ENCODE measurements at regions not wholly inside any gene's neighbourhood (a gene's known extent, or its start where the extent isn't known, plus 50 kb on each side); places are given as distances from the start of the nearest gene placed in this dataset.

- H3K4me1 Mint-ChIP-seq (ENCODE audit: unreplicated experiment) = no peaks in the 10 kb centered on the region
- peaks cover 1% of the 10 kb centered on the region for H3K27me3 Mint-ChIP-seq (ENCODE audit: unreplicated experiment)
- no peaks in the 10 kb centered on the region for H3K36me3 Mint-ChIP-seq (ENCODE audit: low read depth, unreplicated experiment)
- TF ChIP-seq, protein P1, sequence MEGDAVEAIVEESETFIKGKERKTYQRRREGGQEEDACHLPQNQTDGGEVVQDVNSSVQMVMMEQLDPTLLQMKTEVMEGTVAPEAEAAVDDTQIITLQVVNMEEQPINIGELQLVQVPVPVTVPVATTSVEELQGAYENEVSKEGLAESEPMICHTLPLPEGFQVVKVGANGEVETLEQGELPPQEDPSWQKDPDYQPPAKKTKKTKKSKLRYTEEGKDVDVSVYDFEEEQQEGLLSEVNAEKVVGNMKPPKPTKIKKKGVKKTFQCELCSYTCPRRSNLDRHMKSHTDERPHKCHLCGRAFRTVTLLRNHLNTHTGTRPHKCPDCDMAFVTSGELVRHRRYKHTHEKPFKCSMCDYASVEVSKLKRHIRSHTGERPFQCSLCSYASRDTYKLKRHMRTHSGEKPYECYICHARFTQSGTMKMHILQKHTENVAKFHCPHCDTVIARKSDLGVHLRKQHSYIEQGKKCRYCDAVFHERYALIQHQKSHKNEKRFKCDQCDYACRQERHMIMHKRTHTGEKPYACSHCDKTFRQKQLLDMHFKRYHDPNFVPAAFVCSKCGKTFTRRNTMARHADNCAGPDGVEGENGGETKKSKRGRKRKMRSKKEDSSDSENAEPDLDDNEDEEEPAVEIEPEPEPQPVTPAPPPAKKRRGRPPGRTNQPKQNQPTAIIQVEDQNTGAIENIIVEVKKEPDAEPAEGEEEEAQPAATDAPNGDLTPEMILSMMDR (IDR thresholded peaks at IDR 0.05; ENCODE audit: unreplicated experiment) = no peak
- no peaks in the 10 kb centered on the region for H3K9me3 Mint-ChIP-seq (ENCODE audit: unreplicated experiment)
- H3K4me3 Mint-ChIP-seq (ENCODE audit: unreplicated experiment) = no peak overlapping the region
- no peak overlapping the region for H3K27ac Mint-ChIP-seq (ENCODE audit: unreplicated experiment)
- no peak for DNase-seq (ENCODE audit: low spot score)
Measured at GRCh38 chr2:77813599-77813998, 291.4 kb upstream of the LRRTM4 start.

- H3K27me3 Mint-ChIP-seq (ENCODE audit: unreplicated experiment) = peaks cover 1% of the 10 kb centered on the region
- H3K36me3 Mint-ChIP-seq (ENCODE audit: low read depth, unreplicated experiment) = no peaks in the 10 kb centered on the region
- H3K4me3 Mint-ChIP-seq (ENCODE audit: unreplicated experiment) = no peak overlapping the region
- H3K9me3 Mint-ChIP-seq (ENCODE audit: unreplicated experiment) = no peaks in the 10 kb centered on the region
- H3K4me1 Mint-ChIP-seq (ENCODE audit: unreplicated experiment) = no peaks in the 10 kb centered on the region
- H3K27ac Mint-ChIP-seq (ENCODE audit: unreplicated experiment) = no peak overlapping the region
- DNase-seq (ENCODE audit: low spot score) = no peak
- TF ChIP-seq, protein P1 (IDR thresholded peaks at IDR 0.05; ENCODE audit: unreplicated experiment) = no peak
Measured at GRCh38 chr2:77816618-77817017, 294.4 kb upstream of the LRRTM4 start.

- Mint-ChIP-seq H3K27ac (ENCODE audit: unreplicated experiment) (no peak overlapping the region), H3K27me3 (ENCODE audit: unreplicated experiment) (peaks cover 1% of the 10 kb centered on the region), H3K36me3 (ENCODE audit: low read depth, unreplicated experiment) (no peaks in the 10 kb centered on the region), H3K9me3 (ENCODE audit: unreplicated experiment) (no peaks in the 10 kb centered on the region), H3K4me1 (ENCODE audit: unreplicated experiment) (no peaks in the 10 kb centered on the region), H3K4me3 (ENCODE audit: unreplicated experiment) (no peak overlapping the region)
- no peak for DNase-seq (ENCODE audit: low spot score)
- TF ChIP-seq, protein P1 (IDR thresholded peaks at IDR 0.05; ENCODE audit: unreplicated experiment) = no peak
Measured at GRCh38 chr2:77818186-77818585, 296.0 kb upstream of the LRRTM4 start.

DNA sequence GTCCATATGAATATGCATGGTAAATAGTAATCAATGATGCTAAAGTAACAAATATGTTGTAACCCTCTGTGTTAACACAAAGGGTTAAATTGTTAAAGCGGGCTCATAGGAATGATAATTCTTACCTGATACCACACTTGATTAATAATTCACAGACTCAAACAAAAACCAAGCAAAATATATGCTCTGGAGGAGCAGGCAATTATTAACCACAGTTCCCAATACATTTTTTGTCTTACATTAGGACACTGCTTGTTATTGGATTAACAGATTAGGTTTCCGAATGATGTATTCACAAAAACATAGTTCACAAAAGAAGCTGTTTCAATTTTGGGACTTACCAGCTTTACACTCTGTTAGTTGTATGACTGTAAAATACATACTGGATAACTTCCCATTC is 300.9 kb upstream of the LRRTM4 start:
- H3K36me3 Mint-ChIP-seq (ENCODE audit: low read depth, unreplicated experiment) = no peaks in the 10 kb centered on the region
- H3K4me3 Mint-ChIP-seq (ENCODE audit: unreplicated experiment) = no peak overlapping the region
- no peak for DNase-seq (ENCODE audit: low spot score)
- TF ChIP-seq, protein P1 (IDR thresholded peaks at IDR 0.05; ENCODE audit: unreplicated experiment) = no peak
- no peak overlapping the region for H3K27ac Mint-ChIP-seq (ENCODE audit: unreplicated experiment)
- no peaks in the 10 kb centered on the region for H3K9me3 Mint-ChIP-seq (ENCODE audit: unreplicated experiment)
- H3K27me3 Mint-ChIP-seq (ENCODE audit: unreplicated experiment) = no peaks in the 10 kb centered on the region
- H3K4me1 Mint-ChIP-seq (ENCODE audit: unreplicated experiment) = no peaks in the 10 kb centered on the region

GRCh38 chr2:77831060-77831459 is 308.9 kb upstream of the LRRTM4 start:
- H3K9me3 Mint-ChIP-seq (ENCODE audit: unreplicated experiment) = peaks cover 13% of the 10 kb centered on the region
- no peaks in the 10 kb centered on the region for H3K27me3 Mint-ChIP-seq (ENCODE audit: unreplicated experiment)
- H3K36me3 Mint-ChIP-seq (ENCODE audit: low read depth, unreplicated experiment) = no peaks in the 10 kb centered on the region
- TF ChIP-seq, protein P1 (IDR thresholded peaks at IDR 0.05; ENCODE audit: unreplicated experiment) = no peak
- peaks cover 3% of the 10 kb centered on the region for H3K4me1 Mint-ChIP-seq (ENCODE audit: unreplicated experiment)
- no peak for DNase-seq (ENCODE audit: low spot score)
- H3K27ac Mint-ChIP-seq (ENCODE audit: unreplicated experiment) = no peak overlapping the region
- no peak overlapping the region for H3K4me3 Mint-ChIP-seq (ENCODE audit: unreplicated experiment)

Data from endothelial cell (in vitro differentiated cells).